ENCODE measurements at regions not wholly inside any gene's neighbourhood (a gene's known extent, or its start where the extent isn't known, plus 50 kb on each side); places are given as distances from the start of the nearest gene placed in this dataset.

DNA sequence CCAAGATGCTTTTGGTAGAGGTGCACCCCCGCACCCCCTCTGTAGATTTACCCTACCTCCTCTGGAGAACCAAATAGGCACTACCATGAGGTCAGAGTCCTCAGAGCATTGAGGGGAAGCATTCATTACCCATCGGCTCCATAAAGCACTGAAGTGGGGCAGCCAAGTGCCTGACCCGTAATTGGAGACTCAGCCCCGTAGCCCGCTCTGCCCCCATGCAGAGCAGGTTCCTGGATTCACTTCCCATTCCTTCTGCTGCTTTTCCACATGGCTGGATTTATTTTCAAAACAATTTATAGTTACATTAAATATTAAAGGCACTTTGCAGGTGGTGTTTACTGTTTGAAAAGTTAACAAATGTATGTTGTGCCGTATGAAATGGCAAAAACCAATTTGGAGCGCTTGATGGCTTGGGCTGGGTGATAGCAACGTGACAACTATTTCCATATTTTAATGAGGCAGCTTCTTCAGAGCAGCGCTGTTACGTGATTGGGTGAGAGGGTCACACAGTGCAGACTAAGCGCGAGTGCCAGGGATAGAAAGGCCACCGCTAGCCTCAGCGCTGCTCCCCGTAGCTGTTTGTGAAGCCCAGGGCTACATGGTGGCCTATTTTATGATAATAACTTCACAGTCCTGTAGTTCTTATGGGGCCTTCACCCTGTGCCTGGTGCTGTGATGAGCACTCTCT is 373.8 kb upstream of the PROK2 start:
- no peaks in the 10 kb centered on the region for H3K27me3 ChIP-seq (ENCODE audit: control insufficient read depth in 2 of 2, insufficient read depth in 2 of 2, low read length in 2 of 2)
- H3K9me3 ChIP-seq (replicated peaks in 1 of 2; ENCODE audit: control insufficient read depth in 1 of 2, insufficient read depth in 1 of 2, low read length in 2 of 2) = no peaks in the 10 kb centered on the region
- peaks cover 6 to 11% of the 10 kb centered on the region in 2 donors for H3K4me1 ChIP-seq (ENCODE audit: control insufficient read depth in 1 of 2, insufficient read depth in 2 of 2, low read length in 2 of 2)
- Mint-ChIP-seq H3K27me3 (ENCODE audit: low read depth in 3 of 3) (peaks cover 2 to 5% (median 3%) of the 10 kb centered on the region in 3 donors), H3K27ac (no peak overlapping the region), H3K4me3 (no peak overlapping the region), H3K9me3 (peaks cover 0 to 6% (median 3%) of the 10 kb centered on the region in 7 donors), H3K4me1 (peaks cover 16% of the 10 kb centered on the region), H3K36me3 (no peaks in the 10 kb centered on the region)
- no peak overlapping the region for H2AFZ ChIP-seq (ENCODE audit: insufficient read depth, low read depth, low read length, poor library complexity, severe bottlenecking)
- TF ChIP-seq, protein P1, sequence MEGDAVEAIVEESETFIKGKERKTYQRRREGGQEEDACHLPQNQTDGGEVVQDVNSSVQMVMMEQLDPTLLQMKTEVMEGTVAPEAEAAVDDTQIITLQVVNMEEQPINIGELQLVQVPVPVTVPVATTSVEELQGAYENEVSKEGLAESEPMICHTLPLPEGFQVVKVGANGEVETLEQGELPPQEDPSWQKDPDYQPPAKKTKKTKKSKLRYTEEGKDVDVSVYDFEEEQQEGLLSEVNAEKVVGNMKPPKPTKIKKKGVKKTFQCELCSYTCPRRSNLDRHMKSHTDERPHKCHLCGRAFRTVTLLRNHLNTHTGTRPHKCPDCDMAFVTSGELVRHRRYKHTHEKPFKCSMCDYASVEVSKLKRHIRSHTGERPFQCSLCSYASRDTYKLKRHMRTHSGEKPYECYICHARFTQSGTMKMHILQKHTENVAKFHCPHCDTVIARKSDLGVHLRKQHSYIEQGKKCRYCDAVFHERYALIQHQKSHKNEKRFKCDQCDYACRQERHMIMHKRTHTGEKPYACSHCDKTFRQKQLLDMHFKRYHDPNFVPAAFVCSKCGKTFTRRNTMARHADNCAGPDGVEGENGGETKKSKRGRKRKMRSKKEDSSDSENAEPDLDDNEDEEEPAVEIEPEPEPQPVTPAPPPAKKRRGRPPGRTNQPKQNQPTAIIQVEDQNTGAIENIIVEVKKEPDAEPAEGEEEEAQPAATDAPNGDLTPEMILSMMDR (IDR thresholded peaks at IDR 0.05) = no peak
- H3K4me2 ChIP-seq (replicated peaks; ENCODE audit: extremely low read depth, low read length, poor library complexity, severe bottlenecking) = no peak overlapping the region
- no peaks in the 10 kb centered on the region for H3K36me3 ChIP-seq (replicated peaks in 1 of 2; ENCODE audit: control insufficient read depth in 1 of 2, insufficient read depth in 2 of 2, low read length in 2 of 2)
- no peak for DNase-seq
- no peaks in the 10 kb centered on the region for H4K20me1 ChIP-seq (ENCODE audit: insufficient read depth, low read length)
- H3K27ac ChIP-seq (ENCODE audit: low read depth in 1 of 2, low read length in 2 of 2) = no peak overlapping the region
- WGBS (ENCODE audit: insufficient coverage) = 98% methylated on average over 7 of the region's 15 CpGs
- no peak overlapping the region for H3K9ac ChIP-seq (ENCODE audit: insufficient read depth, low read length, poor library complexity, severe bottlenecking)
- intact Hi-C loops (cut with micrococcal nuclease) = no loop called here
- no peak overlapping the region for H3K4me3 ChIP-seq (replicated peaks in 1 of 3; ENCODE audit: low read depth in 2 of 3, low read length in 3 of 3)
- H3K79me2 ChIP-seq (ENCODE audit: insufficient read depth, low read length) = no peaks in the 10 kb centered on the region

GRCh38 chr3:72157748-72158638 is 373.0 kb upstream of the PROK2 start:
- Histone ChIP-seq H2AFZ (ENCODE audit: insufficient read depth, low read depth, low read length, poor library complexity, severe bottlenecking) (no peak overlapping the region), H3K4me3 (replicated peaks in 1 of 3; ENCODE audit: low read depth in 2 of 3, low read length in 3 of 3) (no peak overlapping the region), H4K20me1 (ENCODE audit: insufficient read depth, low read length) (no peaks in the 10 kb centered on the region), H3K4me2 (replicated peaks; ENCODE audit: extremely low read depth, low read length, poor library complexity, severe bottlenecking) (no peak overlapping the region), H3K36me3 (replicated peaks in 1 of 2; ENCODE audit: control insufficient read depth in 1 of 2, insufficient read depth in 2 of 2, low read length in 2 of 2) (no peaks in the 10 kb centered on the region), H3K79me2 (ENCODE audit: insufficient read depth, low read length) (no peaks in the 10 kb centered on the region), H3K27me3 (ENCODE audit: control insufficient read depth in 2 of 2, insufficient read depth in 2 of 2, low read length in 2 of 2) (no peaks in the 10 kb centered on the region), H3K9ac (ENCODE audit: insufficient read depth, low read length, poor library complexity, severe bottlenecking) (no peak overlapping the region), H3K27ac (ENCODE audit: low read depth in 1 of 2, low read length in 2 of 2) (no peak overlapping the region), H3K4me1 (ENCODE audit: control insufficient read depth in 1 of 2, insufficient read depth in 2 of 2, low read length in 2 of 2) (peaks cover 0 to 3% of the 10 kb centered on the region in 2 donors), H3K9me3 (replicated peaks in 1 of 2; ENCODE audit: control insufficient read depth in 1 of 2, insufficient read depth in 1 of 2, low read length in 2 of 2) (no peaks in the 10 kb centered on the region)
- peak overlapping the region in 1 of 7 donors; percentile 6 for H3K27ac Mint-ChIP-seq
- no peak for DNase-seq
- H3K4me3 Mint-ChIP-seq = no peak overlapping the region
- no peaks in the 10 kb centered on the region for H3K36me3 Mint-ChIP-seq
- 92% methylated on average over 6 of the region's 7 CpGs for WGBS (ENCODE audit: insufficient coverage)
- H3K4me1 Mint-ChIP-seq = peaks cover 8% of the 10 kb centered on the region
- H3K9me3 Mint-ChIP-seq = peaks cover 0 to 9% (median 3%) of the 10 kb centered on the region in 7 donors
- TF ChIP-seq, protein P1 (IDR thresholded peaks at IDR 0.05) = no peak
- intact Hi-C loops (cut with micrococcal nuclease) = no loop called here
- peaks cover 2 to 5% (median 4%) of the 10 kb centered on the region in 3 donors for H3K27me3 Mint-ChIP-seq (ENCODE audit: low read depth in 3 of 3)
